T-helper 2 cell treated with Interferon-gamma antibody and Interleukin-4, amounts not matched to agents 100 ng/mL and 5 ng/mL, for 36 hours (primary cell): ENCODE measurements at regions not wholly inside any gene's neighbourhood (a gene's known extent, or its start where the extent isn't known, plus 50 kb on each side); places are given as distances from the start of the nearest gene placed in this dataset.

Source experiments
- intact Hi-C: fragments of 100-400 bp; cut with micrococcal nuclease; formaldehyde crosslinking; loops from one replicate; pipeline ENCODE4 v1.15.1; 2023

DNA sequence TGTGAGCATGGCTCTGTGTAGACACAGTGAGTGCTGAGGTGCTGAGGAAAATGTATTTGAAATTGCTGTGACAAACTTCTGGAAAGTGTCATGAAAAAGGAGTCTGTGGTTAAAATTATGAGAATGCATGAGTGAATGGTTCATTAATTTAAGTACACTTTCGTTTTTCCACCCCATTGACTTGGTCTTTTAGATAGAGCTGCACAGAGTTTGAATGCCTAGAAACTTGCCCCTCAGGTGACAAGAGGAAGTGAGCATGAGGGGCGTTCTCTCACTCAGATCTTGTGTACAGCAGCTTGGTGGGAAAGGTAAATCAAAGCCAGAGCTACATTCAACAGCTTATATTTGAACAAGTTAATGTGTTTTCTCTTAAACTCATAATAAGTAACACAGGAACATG is 296.8 kb downstream of the WDR72 start:
- intact Hi-C loops = no loop called here

DNA sequence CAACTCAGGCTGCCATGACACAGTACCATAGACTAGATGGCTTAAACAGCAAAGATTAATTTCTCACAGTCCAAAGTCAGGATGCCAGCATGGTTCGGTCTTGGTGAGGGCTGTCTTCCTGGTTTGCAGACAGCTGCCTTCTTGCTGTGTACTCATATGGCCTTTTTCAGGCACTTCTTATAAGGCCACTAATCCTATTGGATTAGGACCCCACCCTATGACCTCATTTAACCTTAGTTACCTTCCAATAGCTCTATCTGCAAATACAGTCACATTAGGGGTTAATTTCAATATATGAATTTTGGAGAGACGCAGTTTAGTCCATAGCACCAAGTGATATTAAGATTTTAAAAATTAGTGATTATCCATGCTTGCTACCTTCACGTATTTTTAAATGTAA is 297.8 kb downstream of the WDR72 start:
- intact Hi-C loops = no loop called here

DNA sequence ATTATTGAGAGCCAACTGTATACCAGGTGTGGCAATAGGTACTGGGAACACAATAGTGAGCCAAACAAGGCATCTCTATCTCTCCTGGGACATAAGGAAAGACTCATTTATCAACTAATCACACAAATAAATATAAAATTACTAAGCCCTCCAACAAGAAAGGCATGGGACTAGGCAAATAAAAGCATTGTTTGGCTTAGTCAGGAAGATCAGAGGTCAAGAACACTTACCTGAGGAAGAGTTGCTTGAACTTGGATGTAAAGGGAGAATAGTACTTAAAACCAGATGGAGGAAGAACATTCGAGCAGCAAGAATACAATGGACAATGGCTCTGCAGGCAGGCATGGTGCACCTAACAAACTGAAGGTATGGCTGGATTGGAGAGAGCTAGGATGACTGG is 300.7 kb downstream of the WDR72 start:
- intact Hi-C loops = no loop called here

DNA sequence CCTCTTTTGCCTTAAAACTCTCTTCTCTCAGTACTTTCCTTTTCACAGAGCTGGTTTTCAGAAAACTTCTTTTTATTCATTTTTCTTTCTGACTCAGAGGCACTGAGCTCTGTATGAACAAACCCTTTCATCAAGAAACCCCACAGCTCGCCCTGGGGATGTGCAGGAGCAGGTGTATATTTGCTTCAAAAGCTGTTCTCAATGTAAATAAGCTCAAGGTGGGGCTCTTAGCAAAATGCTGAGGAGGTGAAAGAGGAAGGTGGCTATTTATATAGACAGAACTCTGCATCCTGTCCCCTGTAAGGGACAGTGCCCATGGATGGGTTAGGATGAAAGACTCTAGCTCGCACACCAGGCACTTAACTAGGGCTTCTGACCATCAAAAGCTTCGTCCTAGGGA is 302.0 kb downstream of the WDR72 start:
- intact Hi-C loops = no loop called here

DNA sequence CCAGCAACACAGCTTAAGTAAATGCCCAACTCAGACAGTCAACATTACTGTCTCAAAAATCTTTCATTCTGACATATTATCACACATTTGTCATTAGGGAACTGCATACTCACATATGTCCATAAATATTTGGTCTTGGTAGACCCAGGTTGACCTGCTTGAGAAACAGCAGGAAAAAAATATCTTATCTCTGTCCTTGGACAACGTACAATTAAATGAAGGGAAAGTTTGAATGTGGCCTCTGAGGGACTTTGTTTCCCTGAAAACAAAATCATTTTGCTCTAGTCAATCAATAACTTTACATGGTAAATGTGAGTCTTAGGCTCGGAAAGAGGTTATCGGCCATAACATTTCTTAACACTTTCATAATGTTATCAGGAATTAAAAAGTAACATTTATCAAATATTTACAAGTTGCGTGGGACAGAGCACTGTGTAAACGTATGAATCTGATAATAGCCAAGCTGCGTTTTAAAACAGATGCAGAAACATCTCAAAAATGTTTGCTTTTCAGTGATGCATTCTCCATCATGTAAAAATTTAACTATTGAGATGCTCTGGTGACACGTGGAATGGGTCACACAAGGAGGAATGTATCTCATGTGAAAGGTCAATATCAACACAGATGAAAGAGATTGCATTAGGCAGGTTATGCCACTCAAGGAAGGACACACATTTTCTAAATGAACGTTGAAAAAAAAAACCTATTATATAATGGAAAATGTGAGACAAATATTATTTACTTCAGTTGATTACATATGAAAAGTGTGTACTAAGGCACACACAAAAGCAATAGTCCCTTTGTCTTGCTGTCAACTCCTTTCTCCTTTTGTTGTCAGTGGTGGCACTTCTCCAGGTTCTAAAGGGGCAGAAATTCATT is 304.4 kb downstream of the WDR72 start:
- intact Hi-C loops = no loop called here

DNA sequence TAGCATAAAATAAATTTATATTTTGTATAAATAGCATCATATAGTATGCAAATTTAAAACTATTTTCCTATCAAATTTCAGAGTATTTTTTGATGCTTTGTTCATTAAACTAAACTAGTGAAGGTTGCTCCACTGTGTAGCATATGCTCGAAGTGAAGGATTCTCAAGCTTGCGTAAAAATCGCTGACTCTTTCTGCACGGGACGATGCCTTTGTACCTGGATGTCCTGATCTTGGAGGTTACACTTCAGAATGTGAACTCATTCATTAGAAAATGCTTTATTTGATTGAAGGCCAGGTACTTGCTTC is 305.0 kb downstream of the WDR72 start:
- intact Hi-C loops = no loop called here

DNA sequence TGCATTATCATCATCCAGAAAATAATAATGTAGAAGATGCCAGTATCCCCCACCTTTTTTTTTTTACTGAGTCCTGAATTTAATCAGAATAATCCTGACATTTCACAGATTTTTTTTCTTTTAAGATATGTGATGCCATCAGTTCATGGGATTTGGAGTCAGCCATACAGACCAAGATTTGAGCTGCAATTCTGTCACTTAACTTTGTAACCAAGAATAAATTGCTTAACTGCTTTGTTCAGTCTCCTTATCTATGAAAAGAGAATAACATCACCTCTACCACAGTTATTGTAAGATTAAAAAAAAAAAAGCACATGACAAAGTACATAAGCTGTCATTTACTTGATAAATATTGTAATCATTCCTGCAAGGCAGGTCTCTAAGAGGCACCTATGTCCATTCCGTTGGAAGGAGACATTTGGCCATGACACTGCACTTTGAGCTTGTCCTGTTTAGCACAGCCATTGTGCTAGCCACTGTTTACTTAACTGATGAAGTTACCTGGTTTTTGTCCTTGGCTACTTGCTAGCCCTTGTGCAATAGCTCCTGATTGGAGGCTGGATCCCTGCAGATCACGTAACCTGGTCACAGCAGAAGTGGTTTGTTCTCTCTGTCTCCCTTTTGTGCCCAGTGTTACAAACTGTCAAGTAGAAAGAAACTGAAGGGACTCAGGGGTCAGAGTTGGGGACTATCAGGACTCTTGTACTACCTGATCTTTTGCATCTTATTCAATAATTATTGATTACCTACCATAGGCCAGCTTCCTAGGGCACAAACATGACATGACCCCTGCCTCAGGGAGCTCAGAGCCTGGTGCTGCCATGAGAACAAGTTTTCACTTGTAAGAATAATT is 306.0 kb downstream of the WDR72 start:
- intact Hi-C loops = no loop called here

DNA sequence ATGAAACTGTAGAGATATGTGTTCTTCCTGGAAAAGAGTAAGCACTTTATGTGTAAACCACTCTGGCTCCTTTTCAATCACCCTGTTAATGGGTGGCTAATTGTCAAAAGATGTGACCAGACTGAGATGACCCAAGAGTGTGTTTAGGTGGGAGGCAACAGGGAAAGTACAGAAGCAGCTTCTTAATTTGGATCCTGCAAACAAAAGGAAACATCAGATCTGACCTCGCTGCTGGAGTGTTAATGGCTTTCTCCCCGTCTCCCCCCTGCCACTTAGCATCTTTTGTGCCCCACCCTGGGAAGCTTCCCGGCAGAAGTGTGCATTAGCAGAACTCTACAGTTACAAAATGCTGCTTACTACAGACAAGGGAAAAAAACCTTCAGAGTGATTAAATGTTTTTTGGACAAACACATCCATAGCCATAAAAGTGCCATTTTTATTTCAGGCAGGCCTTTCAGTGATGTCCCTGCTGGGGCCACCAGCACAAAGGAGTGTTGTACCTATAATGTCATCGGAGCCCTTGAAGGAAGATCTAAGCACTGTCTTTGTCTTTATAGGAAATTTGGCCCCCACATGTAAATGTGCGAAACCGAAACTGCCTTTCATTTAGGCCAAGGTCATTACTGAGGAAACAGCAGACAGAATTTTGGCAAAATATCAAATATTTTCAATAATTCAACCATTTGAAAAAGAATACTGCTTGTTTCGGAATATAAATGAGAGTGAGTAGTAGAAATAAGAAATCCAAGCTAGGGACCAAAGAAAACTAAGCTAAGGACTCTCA is 311.0 kb downstream of the WDR72 start:
- intact Hi-C loops = no loop called here

DNA sequence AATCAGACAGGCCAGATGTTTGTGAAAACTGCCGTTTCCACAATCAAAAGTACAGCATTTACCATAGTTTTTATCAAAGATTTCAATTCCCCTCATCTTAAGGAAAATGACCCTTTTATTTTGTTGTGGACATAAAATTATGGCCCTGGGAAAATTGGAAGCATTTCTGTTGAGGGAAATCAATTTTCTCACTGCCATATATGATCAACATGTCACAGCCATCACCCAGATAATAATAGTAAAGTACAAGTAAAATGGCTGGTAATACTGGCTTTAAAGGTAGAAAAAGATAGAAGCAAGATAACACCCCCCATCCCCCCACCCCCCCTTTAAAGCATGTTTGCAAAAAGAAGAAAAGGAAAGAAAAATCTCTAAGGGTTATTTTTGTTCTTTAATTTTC is 311.7 kb downstream of the WDR72 start:
- intact Hi-C loops = no loop called here

DNA sequence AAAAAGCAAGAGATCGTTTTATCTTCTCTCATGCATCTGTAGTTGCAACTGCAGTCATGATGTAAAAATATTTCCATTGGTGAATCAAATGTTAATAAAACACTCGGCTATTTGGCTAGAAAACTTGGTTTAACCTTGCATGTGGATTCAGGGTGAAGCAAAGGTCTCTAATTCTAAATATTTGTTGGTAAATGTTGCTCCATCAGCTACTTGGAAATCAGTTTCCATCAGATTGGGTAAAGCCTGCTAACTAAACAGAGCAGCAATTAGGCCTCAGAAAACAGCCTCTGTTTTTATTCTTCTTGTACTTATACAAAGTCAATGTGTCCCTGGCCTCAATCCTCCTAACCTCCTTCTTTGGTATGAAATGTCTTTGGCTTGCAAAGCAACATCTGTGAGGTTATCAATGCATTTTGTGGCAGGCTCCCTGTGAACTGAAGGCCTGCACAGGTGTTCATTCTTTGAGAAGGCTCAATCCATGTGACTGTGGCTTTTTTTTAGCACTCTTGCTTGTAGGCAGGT is 312.3 kb downstream of the WDR72 start:
- intact Hi-C loops = no loop called here

DNA sequence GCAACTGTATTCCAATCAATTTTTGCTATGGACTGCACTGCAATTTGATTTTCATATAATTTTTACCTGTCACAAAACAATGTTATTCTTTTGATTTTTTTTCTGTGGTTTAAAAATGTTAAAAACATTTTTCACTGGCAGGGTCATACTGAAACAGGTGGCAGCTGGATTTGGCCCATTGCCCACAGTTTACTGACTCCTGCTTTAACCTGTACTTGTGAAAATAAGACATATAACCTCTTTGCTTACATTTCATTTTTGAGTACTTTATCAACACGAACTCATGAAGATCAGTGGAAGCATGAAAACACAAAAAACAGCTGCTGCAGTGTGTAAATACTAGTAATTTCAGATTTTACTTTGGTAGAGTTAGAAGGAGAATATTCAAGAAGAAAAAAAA is 313.1 kb downstream of the WDR72 start:
- intact Hi-C loops = no loop called here

DNA sequence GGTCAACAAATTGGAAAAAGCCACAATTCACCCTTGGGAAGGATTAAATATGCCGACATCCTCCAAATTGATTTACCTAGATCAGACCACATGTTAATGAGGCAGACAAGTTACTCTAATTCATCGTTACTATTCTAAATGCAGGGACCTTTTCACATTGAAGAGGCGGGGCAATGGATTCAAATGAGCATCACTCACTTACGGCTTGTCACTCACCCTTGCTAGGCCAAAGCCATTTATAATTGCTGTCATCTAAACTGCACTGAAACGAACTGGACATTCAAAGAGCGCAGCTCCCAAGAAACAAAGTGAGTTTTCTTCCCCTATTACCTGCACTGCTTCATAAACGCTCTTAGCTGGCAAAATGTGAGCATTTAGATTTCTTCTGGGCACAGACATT is 313.9 kb downstream of the WDR72 start:
- intact Hi-C loops = no loop called here

DNA sequence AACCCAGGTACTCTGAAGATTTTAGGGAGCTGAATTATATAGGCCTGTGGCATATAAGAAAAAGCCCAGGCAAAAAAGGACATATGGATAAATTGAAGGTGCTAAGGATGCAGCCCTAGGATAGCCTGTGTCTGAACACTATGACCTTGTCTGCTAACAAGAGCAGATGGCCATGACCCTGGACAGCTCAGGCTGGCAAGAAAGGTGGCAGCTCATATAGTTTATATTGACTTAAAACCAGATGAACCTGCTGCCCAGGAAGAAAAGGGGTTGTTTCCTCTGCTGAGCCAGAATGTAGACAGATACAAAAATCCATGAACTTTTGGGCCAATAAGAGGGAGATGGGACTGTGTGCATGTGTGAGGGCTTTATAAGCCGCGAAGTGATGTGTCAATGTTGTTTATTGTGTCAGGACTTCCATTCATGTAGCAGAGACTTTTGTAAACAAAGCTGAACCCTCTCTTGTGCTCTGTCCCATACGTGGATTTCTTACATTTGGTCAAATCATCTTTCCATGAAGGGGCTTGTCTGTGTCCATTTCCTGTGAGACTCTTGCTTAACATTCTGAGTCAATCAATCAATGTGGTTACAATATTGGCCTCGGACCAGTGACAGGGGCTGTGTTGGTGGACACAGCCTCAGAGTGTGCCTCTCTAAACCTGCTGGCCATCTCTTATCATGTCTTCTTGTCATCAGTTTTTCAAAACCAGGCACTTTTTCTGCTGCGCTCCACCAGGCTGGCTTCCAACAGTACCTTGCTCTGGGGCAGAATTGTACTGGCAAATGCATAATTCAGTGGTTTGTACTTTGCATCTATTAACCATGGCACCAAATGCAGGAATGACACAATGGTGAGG is 321.2 kb downstream of the WDR72 start:
- intact Hi-C loops = no loop called here

DNA sequence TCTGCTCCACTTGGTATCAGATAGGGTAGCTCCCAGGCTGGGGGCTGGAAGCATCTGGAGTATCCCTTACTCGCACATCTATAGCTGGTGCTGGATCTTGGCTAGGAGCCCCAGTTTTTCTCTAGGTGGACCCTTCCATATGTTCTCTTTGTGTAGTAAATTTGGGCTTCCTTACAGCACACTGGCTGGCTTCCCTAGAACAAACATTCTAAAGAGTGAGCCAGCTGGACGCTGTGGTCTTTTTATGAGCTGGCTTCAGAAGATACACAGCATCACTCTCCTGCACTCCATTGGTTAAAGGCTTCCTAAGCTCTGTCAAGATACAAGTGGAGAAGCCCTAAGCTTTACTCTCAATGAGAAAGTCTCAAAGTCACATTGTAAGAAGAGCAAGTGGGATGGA is 322.1 kb downstream of the WDR72 start:
- intact Hi-C loops = no loop called here

DNA sequence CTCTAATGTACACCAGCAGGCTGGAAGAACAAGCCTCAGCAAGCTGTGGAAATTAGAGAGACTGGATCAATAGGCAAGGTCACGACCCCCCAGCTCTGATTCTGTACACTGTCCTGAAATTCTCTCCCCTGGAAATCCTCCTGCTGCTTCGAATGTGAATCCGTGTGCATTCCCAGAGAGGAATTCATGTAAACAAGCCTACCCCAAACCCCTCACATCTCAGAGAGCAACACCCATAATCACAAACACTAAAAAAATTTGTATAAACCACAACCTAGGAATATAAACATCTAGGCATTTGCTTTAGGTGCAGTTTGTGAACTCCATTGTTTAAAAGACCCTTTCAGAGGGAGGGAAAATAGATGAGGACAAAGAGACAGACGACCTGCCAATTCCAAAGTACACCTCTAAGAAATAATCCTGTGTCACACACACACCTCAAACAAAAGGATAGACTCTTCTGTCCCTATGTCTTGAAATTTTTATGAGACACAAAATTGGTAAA is 325.2 kb downstream of the WDR72 start:
- intact Hi-C loops = no loop called here

DNA sequence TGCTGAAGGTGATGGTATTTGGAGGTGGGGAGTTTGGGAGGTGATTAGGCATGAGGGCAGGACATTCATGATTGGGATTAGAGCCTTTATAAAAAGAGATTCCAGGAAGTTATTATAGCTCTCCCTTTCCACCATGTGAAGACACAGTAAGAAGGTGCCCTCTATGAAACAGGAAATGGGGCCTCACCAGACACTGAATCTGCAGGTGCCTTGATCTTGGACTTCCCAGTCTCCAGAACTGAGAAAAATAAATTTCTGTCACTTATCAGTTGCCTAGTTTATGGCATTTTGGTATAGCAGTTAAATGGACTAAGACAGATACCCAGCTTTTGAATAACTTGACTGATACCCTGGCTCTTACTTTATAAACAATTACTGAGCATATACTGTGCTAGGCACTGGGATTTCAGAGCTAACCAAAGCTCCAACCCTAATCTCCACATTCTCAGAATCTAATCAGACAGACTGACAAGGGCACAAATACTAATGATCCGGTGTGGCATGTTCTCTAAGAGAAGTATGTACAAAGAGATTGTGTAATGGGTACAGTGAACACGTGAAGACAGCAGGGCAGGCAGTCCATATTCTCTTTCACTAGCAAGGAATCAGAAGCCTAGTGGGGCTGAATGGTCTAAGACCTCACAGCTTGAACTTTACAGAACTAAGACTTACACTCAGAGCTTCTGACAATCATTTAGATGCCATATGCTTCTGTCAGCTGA is 343.1 kb downstream of the WDR72 start:
- intact Hi-C loops = no loop called here

DNA sequence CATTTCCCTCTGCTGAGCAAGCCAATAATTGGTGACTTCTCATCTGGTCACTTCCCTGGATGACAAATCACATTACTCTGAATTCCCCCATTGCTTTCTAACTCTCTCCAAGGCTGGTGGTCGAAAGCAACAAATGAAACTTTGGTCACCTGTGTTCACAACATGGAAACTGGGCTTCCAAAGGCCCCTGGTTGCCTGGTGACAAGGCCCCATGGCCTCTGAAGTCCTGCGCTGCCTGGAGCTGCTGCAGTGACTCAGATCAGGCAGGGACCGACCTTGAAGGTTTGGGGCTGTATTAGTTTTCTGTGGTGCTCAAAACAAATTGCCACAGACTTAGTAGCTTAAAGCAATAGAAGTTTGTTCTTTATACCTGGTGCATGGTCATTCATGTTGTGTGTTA is 345.3 kb downstream of the WDR72 start:
- intact Hi-C loops = no loop called here

DNA sequence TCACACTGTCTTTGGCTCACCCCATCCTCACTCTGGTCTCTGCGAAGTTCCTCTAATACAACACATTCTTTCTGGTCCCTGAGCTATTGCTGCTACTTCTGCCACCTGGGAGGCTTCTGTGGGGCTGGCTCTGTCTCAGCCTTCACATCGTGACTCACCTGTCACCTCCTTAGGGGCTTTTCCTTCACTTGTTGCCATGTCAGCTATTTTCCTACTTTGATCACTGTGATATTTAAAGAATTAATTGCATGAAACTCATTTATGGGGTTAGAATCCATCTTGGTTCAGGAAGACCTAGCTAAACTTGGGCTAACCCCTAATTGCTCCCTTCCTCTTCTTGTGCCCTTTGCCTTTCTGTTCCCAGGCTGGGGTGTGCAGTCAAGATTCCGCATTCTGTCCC is 346.9 kb downstream of the WDR72 start:
- intact Hi-C loops = no loop called here

DNA sequence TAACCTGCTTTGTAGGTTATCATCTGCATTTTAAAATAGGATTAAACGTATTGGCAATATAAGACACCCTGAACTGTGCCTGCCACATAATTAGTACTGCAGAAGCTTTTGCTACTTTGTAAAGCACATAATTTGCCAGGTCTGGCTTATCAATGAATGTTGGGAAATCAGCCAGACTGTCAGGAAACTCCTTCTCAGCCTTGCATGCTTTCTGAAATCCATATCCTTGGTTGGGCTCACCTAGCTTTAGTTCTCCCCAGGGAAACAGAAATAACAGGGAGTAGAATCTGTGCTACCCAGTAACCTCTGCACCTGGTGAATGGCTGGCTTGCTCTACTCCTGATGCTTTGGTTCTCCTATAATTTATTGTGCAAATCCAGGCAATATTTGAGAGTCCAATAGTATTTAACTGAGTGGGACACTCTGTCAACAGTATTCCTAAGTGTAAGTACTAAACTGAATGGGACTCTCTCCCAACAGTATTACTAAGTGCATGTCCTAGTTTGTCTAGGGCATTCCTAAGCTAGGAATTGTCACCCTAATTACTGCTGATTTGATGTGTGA is 354.5 kb downstream of the WDR72 start:
- intact Hi-C loops = no loop called here

DNA sequence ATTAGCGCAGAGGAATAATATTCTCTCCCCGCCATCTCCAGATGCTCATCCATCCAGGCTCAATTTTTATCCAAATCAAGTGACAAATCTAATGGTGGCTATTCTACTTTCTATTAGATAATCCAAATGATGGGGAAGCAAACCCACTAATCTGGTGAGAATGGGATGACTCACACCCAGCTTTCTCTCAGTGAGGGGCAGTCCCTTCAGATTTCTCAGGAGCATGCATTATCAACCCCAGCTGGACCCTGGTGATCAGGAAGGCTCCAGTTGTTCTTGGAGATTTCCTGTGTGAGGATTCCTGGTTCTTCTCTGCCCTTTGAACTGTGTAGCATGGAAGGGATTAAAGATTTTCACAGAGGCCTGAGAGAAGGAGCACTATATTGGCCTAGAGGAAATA is 358.0 kb downstream of the WDR72 start:
- intact Hi-C loops = no loop called here
